ENCODE measurements at regions not wholly inside any gene's neighbourhood (a gene's known extent, or its start where the extent isn't known, plus 50 kb on each side); places are given as distances from the start of the nearest gene placed in this dataset.

- no peak for FAIRE-seq
Measured at GRCh38 chr2:117723888-117724434, 90.5 kb upstream of the DDX18 start.

- no peak for FAIRE-seq
Measured at GRCh38 chr2:117726747-117727146, 87.7 kb upstream of the DDX18 start.

GRCh38 chr2:117737846-117738245, 76.6 kb upstream of the DDX18 start:
- no peak for FAIRE-seq

- FAIRE-seq, result no peak
Measured at GRCh38 chr2:117738991-117739839, 75.3 kb upstream of the DDX18 start.

GRCh38 chr2:117745537-117745936, 69.0 kb upstream of the DDX18 start:
- FAIRE-seq, result no peak

- no peak for FAIRE-seq
Measured at GRCh38 chr2:117755768-117756167, 58.7 kb upstream of the DDX18 start.

GRCh38 chr2:117760916-117761315, 53.6 kb upstream of the DDX18 start:
- FAIRE-seq, result no peak

- no peak for FAIRE-seq
Measured at GRCh38 chr2:117762454-117762853, 52.0 kb upstream of the DDX18 start.

GRCh38 chr2:117763804-117764203, 50.7 kb upstream of the DDX18 start:
- FAIRE-seq, result no peak
